HFF-Myc (cell line): ENCODE measurements at regions not wholly inside any gene's neighbourhood (a gene's known extent, or its start where the extent isn't known, plus 50 kb on each side); places are given as distances from the start of the nearest gene placed in this dataset.

ENCODE experiments used
- DNase-seq: peaks from one replicate; pipeline ENCODE4 v3.0.0-alpha.2; 2011; ENCODE audit warnings: low read depth; ENCODE audit errors: extremely low read depth
- H3K4me3 ChIP-seq: replicated peaks from 2 replicates; pipeline ENCODE4 v1.5.1; 2011; ENCODE audit warnings: low read depth, mild to moderate bottlenecking, control low read depth, low read length
- CTCF ChIP-seq: IDR thresholded peaks from 2 replicates; pipeline ENCODE4 v1.5.1; 2012; ENCODE audit warnings: mild to moderate bottlenecking, low read depth, low read length, control low read depth; ENCODE audit errors: missing control alignments

GRCh38 chr18:47586418-47587070 is 335.1 kb upstream of the SKOR2 start:
- no peak overlapping the region for H3K4me3 ChIP-seq
- DNase-seq: no peak
- no peak for TF ChIP-seq CTCF

- no peak for DNase-seq
- no peak overlapping the region for H3K4me3 ChIP-seq
- no peak for TF ChIP-seq CTCF
Measured at GRCh38 chr18:47585914-47586313, 334.5 kb upstream of the SKOR2 start.

- TF ChIP-seq CTCF: no peak
Measured at GRCh38 chr18:47585136-47585535, 333.7 kb upstream of the SKOR2 start.

GRCh38 chr18:47582093-47582492 is 330.6 kb upstream of the SKOR2 start:
- DNase-seq: no peak
- H3K4me3 ChIP-seq: no peak overlapping the region
- no peak for TF ChIP-seq CTCF

More at GRCh38 chr18:47585136-47585535, 333.7 kb upstream of the SKOR2 start:
- no peak for DNase-seq
- no peak overlapping the region for H3K4me3 ChIP-seq

- TF ChIP-seq CTCF: no peak
- DNase-seq: no peak
Measured at GRCh38 chr18:47577520-47577919, 326.1 kb upstream of the SKOR2 start.

GRCh38 chr18:47574966-47575365 is 323.5 kb upstream of the SKOR2 start:
- no peak for TF ChIP-seq CTCF
- H3K4me3 ChIP-seq: no peak overlapping the region
- DNase-seq: no peak

More at GRCh38 chr18:47577520-47577919, 326.1 kb upstream of the SKOR2 start:
- H3K4me3 ChIP-seq: no peak overlapping the region

GRCh38 chr18:47571957-47572356 is 320.5 kb upstream of the SKOR2 start:
- no peak for TF ChIP-seq CTCF
- no peak overlapping the region for H3K4me3 ChIP-seq
- DNase-seq: no peak
